Cardiac muscle cell (in vitro differentiated cells and primary cell): ENCODE measurements at regions not wholly inside any gene's neighbourhood (a gene's known extent, or its start where the extent isn't known, plus 50 kb on each side); places are given as distances from the start of the nearest gene placed in this dataset.

ENCODE experiments used
- DNase-seq, 2 donors: peaks; one replicate each; pipeline versions ENCODE4 v3.0.0 to v3.0.0-alpha.2; 2010 to 2017; ENCODE audit warnings: low read depth in 1 of 2, low spot score in 1 of 2
- H3K27ac ChIP-seq: fragments of 200-600 bp; sonication (generic); 2 replicates; pipeline ENCODE4 v1.5.1; 2016
- H3K27me3 ChIP-seq: fragments of 200-600 bp; sonication (generic); 2 replicates; pipeline ENCODE4 v1.6.0; 2016; ENCODE audit warnings: control low read depth
- H3K36me3 ChIP-seq: fragments of 200-600 bp; sonication (generic); 2 replicates; pipeline ENCODE4 v1.5.1; 2016; ENCODE audit warnings: control low read depth
- H3K4me1 ChIP-seq: fragments of 200-600 bp; sonication (generic); 2 replicates; pipeline ENCODE4 v1.8.1; 2017; ENCODE audit warnings: low read depth, mild to moderate bottlenecking, mixed run types
- H3K4me3 ChIP-seq: fragments of 200-600 bp; sonication (generic); 2 replicates; pipeline ENCODE4 v1.5.1; 2016; ENCODE audit warnings: mild to moderate bottlenecking
- H3K9me3 ChIP-seq: fragments of 200-600 bp; sonication (generic); 2 replicates; pipeline ENCODE4 v1.5.1; 2017; ENCODE audit warnings: low read depth, mild to moderate bottlenecking, control low read depth
- CTCF ChIP-seq: IDR thresholded peaks from 2 replicates; pipeline ENCODE4 v1.5.1; 2012; ENCODE audit warnings: low read depth, mild to moderate bottlenecking, low read length

- H3K36me3 ChIP-seq, result no peaks in the 10 kb centered on the region
- peaks cover 17% of the 10 kb centered on the region for H3K27me3 ChIP-seq
- no peak for TF ChIP-seq CTCF
- H3K4me3 ChIP-seq, result no peak overlapping the region
- no peak for DNase-seq
- no peaks in the 10 kb centered on the region for H3K4me1 ChIP-seq
- no peaks in the 10 kb centered on the region for H3K9me3 ChIP-seq
- H3K27ac ChIP-seq, result no peak overlapping the region
Measured at GRCh38 chr1:36560177-36560576, 77.5 kb upstream of the CSF3R start.

GRCh38 chr1:36559061-36559460 is 76.3 kb upstream of the CSF3R start:
- DNase-seq, result no peak
- Histone ChIP-seq H3K27ac (no peak overlapping the region), H3K36me3 (no peaks in the 10 kb centered on the region), H3K4me3 (no peak overlapping the region), H3K4me1 (no peaks in the 10 kb centered on the region), H3K27me3 (peaks cover 28% of the 10 kb centered on the region), H3K9me3 (no peaks in the 10 kb centered on the region)
- TF ChIP-seq CTCF, result no peak

- H3K4me3 ChIP-seq, result no peak overlapping the region
- no peaks in the 10 kb centered on the region for H3K36me3 ChIP-seq
- H3K9me3 ChIP-seq, result no peaks in the 10 kb centered on the region
- no peak for TF ChIP-seq CTCF
- H3K27me3 ChIP-seq, result peaks cover 31% of the 10 kb centered on the region
- no peaks in the 10 kb centered on the region for H3K4me1 ChIP-seq
- no peak overlapping the region for H3K27ac ChIP-seq
- no peak for DNase-seq
Measured at GRCh38 chr1:36557041-36558000, 74.6 kb upstream of the CSF3R start.

GRCh38 chr1:36555041-36555440 is 72.3 kb upstream of the CSF3R start:
- H3K27ac ChIP-seq, result no peak overlapping the region
- H3K27me3 ChIP-seq, result peaks cover 33% of the 10 kb centered on the region
- DNase-seq, result no peak
- no peaks in the 10 kb centered on the region for H3K36me3 ChIP-seq
- no peaks in the 10 kb centered on the region for H3K4me1 ChIP-seq
- H3K9me3 ChIP-seq, result no peaks in the 10 kb centered on the region
- H3K4me3 ChIP-seq, result no peak overlapping the region
- no peak for TF ChIP-seq CTCF

GRCh38 chr1:36554323-36554628 is 71.6 kb upstream of the CSF3R start:
- Histone ChIP-seq H3K4me1 (no peaks in the 10 kb centered on the region), H3K27me3 (peaks cover 40% of the 10 kb centered on the region), H3K4me3 (no peak overlapping the region), H3K9me3 (no peaks in the 10 kb centered on the region), H3K27ac (no peak overlapping the region), H3K36me3 (no peaks in the 10 kb centered on the region)
- no peak for DNase-seq
- no peak for TF ChIP-seq CTCF
